BJ (cell line): ENCODE measurements at regions not wholly inside any gene's neighbourhood (a gene's known extent, or its start where the extent isn't known, plus 50 kb on each side); places are given as distances from the start of the nearest gene placed in this dataset.

Experiments used
- CTCF ChIA-PET: fragments of 350-600 bp; formaldehyde crosslinking; extraction: SDS; loops from one replicate; lab custom pipeline; 2021; ENCODE audit warnings: antibody characterized with exemption, inconsistent platforms; lab: Yijun Ruan, JAX
- POLR2A ChIA-PET: fragments of 300-600 bp; sonication (Branson Sonifier 250); formaldehyde crosslinking; extraction: SDS; loops from one replicate; lab custom pipeline; 2021; ENCODE audit warnings: antibody characterized with exemption; lab: Charles Lee
- DNase-seq: peaks from one replicate; pipeline ENCODE4 v3.0.0-alpha.2; 2011; ENCODE audit warnings: low read depth
- H3K27me3 ChIP-seq: 2 replicates; pipeline ENCODE4 v1.6.0; 2011; ENCODE audit warnings: low read length; ENCODE audit not compliant: control insufficient read depth, insufficient read depth
- H3K36me3 ChIP-seq: 2 replicates; pipeline ENCODE4 v1.5.1; 2011; ENCODE audit warnings: low read length; ENCODE audit not compliant: control insufficient read depth, insufficient read depth
- H3K4me3 ChIP-seq: 2 replicates; pipeline ENCODE4 v1.5.1; 2011; ENCODE audit warnings: low read depth, mild to moderate bottlenecking, control low read depth, low read length
- TF ChIP-seq, protein P1 (sequence below): IDR thresholded peaks from 2 replicates; pipeline ENCODE4 v1.5.1; 2011; ENCODE audit warnings: low read depth, mild to moderate bottlenecking, control low read depth, inconsistent platforms, low read length, moderate library complexity; ENCODE audit not compliant: insufficient read depth

DNA sequence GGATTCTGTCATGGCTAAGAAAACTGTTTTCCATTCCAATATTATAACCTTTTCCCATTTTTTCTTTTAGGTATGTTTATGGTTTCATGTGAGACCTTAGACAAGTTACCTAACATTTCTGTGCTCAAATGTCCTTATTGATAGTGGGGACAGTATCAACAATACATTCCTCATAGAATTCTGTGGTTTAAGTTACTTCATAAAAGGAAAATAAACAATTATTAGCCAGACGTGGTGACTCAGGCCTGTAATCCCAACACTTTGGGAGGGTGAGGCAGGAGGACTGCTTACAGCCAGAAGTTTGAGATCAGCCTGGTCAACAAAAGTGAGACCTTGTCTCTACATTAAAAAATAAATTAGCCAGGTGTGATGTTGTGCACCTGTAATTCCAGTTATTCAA is 436.8 kb upstream of the CNTN4 start:
- TF ChIP-seq, protein P1, sequence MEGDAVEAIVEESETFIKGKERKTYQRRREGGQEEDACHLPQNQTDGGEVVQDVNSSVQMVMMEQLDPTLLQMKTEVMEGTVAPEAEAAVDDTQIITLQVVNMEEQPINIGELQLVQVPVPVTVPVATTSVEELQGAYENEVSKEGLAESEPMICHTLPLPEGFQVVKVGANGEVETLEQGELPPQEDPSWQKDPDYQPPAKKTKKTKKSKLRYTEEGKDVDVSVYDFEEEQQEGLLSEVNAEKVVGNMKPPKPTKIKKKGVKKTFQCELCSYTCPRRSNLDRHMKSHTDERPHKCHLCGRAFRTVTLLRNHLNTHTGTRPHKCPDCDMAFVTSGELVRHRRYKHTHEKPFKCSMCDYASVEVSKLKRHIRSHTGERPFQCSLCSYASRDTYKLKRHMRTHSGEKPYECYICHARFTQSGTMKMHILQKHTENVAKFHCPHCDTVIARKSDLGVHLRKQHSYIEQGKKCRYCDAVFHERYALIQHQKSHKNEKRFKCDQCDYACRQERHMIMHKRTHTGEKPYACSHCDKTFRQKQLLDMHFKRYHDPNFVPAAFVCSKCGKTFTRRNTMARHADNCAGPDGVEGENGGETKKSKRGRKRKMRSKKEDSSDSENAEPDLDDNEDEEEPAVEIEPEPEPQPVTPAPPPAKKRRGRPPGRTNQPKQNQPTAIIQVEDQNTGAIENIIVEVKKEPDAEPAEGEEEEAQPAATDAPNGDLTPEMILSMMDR: no peak
- no peak overlapping the region for H3K4me3 ChIP-seq
- CTCF ChIA-PET: no interaction called here
- POLR2A ChIA-PET: no interaction called here
- DNase-seq: no peak
- H3K27me3 ChIP-seq: no peaks in the 10 kb centered on the region
- no peaks in the 10 kb centered on the region for H3K36me3 ChIP-seq

DNA sequence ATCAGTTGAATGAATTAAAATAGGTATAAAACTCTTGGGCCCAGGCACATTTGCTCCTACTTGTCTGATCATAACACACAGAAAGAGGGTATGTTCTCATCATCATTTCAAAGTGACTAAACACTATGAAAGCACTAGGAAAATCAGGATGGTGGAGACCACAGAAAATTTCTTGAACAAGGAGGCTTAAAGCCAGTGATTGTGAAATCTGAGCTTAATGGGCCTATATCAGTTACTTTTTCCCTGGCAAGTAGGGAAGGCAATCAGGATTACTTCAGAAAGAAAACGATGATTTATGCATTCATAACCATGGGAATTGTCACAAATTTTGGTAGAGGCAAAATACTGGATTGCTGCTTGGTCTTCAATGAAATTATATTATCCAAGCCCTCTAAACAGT is 434.4 kb upstream of the CNTN4 start:
- TF ChIP-seq, protein P1: no peak
- Histone ChIP-seq H3K4me3 (no peak overlapping the region), H3K36me3 (no peaks in the 10 kb centered on the region), H3K27me3 (no peaks in the 10 kb centered on the region)
- ChIA-PET POLR2A (no interaction called here), CTCF (no interaction called here)
- no peak for DNase-seq

DNA sequence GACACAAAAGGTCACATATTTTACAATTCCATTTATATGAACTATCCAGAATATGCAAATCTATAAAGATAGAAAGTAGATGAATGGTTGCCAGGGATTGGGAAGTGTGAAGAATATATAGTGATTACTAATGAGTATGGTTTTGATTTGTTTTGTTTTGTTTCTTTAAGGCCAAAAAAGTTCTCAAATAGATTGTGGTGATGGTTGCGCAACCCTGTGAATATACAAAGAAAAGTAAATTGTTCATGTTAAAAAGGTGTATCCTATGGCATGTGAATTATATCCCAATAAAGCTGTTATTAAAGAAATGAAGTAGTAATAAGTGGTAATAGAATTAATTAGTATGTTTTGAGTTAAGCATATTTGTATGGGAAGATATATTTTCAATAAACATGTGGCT is 431.8 kb upstream of the CNTN4 start:
- Histone ChIP-seq H3K4me3 (no peak overlapping the region), H3K27me3 (no peaks in the 10 kb centered on the region), H3K36me3 (no peaks in the 10 kb centered on the region)
- ChIA-PET CTCF (no interaction called here), POLR2A (no interaction called here)
- TF ChIP-seq, protein P1: no peak
- no peak for DNase-seq

DNA sequence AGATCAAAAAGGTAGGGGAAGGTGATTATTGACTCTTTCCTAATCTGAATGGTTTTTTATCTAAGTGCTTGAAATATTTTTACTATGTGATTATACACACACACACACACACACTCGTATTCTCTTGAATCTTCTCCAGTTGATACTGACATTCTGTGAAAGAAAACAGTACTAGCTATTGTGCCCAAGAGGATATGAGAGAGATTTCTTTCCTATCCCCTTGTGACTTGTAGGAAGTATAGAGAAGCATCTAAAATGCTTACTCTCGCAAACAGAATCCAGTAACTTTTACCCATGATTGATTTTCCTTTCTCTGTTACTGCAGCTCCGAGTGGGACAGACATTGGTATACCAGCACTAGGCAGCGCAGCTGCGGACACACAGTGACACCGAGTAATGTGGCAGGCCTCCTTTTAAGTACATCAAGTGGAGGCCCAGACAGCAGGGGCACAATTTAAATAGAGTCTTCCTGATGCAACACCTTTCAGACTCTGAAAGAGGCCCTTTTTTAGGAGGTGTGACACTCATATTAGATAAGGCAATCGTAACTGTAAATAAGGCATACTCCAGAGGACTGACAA is 421.0 kb upstream of the CNTN4 start:
- no peak for DNase-seq
- no peaks in the 10 kb centered on the region for H3K36me3 ChIP-seq
- ChIA-PET POLR2A (no interaction called here), CTCF (no interaction called here)
- no peak overlapping the region for H3K4me3 ChIP-seq
- TF ChIP-seq, protein P1: no peak
- no peaks in the 10 kb centered on the region for H3K27me3 ChIP-seq

DNA sequence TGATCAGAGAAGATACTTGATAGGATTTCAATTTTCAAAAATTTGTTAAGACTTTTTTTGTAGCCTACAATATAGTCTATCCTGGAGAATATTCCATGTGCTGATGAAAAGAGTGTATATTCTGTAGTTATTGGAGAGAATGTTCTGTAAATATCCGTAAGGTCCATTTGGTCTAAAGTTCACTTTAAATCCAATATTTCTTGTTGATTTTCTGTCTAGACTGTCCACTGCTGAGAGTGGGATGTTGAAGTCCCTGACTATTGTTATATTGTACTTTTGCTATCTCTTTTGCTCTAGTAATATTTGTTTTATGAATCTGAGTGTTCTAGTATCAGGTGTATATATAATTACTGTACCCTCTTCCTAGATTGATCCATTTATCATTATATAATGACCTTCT is 406.2 kb upstream of the CNTN4 start:
- no peak for DNase-seq
- H3K36me3 ChIP-seq: no peaks in the 10 kb centered on the region
- no peak overlapping the region for H3K4me3 ChIP-seq
- ChIA-PET POLR2A (no interaction called here), CTCF (no interaction called here)
- no peaks in the 10 kb centered on the region for H3K27me3 ChIP-seq
- TF ChIP-seq, protein P1: no peak
